Sigmoid colon (tissue), 6 donors: ENCODE measurements at regions not wholly inside any gene's neighbourhood (a gene's known extent, or its start where the extent isn't known, plus 50 kb on each side); places are given as distances from the start of the nearest gene placed in this dataset.

Experiments
- DNase-seq: peaks from one replicate; pipeline ENCODE4 v3.0.0-alpha.2; 2019
- H3K27ac ChIP-seq, 4 donors: fragments of 200-600 bp; sonication (generic); one replicate each; pipeline ENCODE4 v1.5.1; 2016 to 2019; ENCODE audit warnings: mild to moderate bottlenecking in 1 of 4
- H3K27me3 ChIP-seq, 3 donors: fragments of 200-600 bp; sonication (generic); one replicate each; pipeline ENCODE4 v1.5.1; 2019; ENCODE audit warnings: mild to moderate bottlenecking in 1 of 3
- H3K36me3 ChIP-seq, 4 donors: fragments of 200-600 bp; sonication (generic); one replicate each; pipeline ENCODE4 v1.5.1; 2016 to 2019
- H3K4me1 ChIP-seq, 4 donors: fragments of 200-600 bp; sonication (generic); one replicate each; pipeline ENCODE4 v1.5.1; 2017 to 2019
- H3K4me3 ChIP-seq, 4 donors: fragments of 200-600 bp; sonication (generic); one replicate each; pipeline ENCODE4 v1.5.1; 2017 to 2019; ENCODE audit warnings: mild to moderate bottlenecking in 2 of 4, moderate library complexity in 1 of 4
- H3K9me3 ChIP-seq, 4 donors: fragments of 200-600 bp in 3 of 4; sonication (generic) in 3 of 4; one replicate each; pipeline versions ENCODE4 v1.5.1 to v1.6.1; 2013 to 2019
- CTCF ChIP-seq, 4 experiments: fragments of 450-650 bp in 3 of 4; fragments of 200-600 bp in 1 of 4; IDR thresholded peaks; one replicate each; pipeline ENCODE4 v1.5.1; 2016 to 2019; ENCODE audit warnings: antibody characterized with exemption in 4 of 4, mild to moderate bottlenecking in 3 of 4, moderate library complexity in 2 of 4
- EP300 ChIP-seq, 4 donors: sonication (generic); formaldehyde crosslinking; IDR thresholded peaks; one replicate each; pipeline ENCODE4 v1.6.1; 2017; ENCODE audit warnings: antibody characterized with exemption in 4 of 4
- POLR2A ChIP-seq, 2 donors: fragments of 450-650 bp; IDR thresholded peaks; one replicate each; pipeline ENCODE4 v1.6.1; 2016; ENCODE audit warnings: antibody characterized with exemption in 2 of 2, mild to moderate bottlenecking in 2 of 2, moderate library complexity in 2 of 2
- POLR2AphosphoS5 ChIP-seq, 4 donors: sonication (generic); formaldehyde crosslinking; IDR thresholded peaks; one replicate each; pipeline ENCODE4 v1.6.1; 2017; ENCODE audit warnings: antibody characterized with exemption in 4 of 4
- WGBS, 2 donors: extraction: QIAGEN DNeasy Blood & Tissue Kit; methylation state at CpG; one replicate each; pipeline ENCODE4 v1.1.7; 2013; 5-methylcytosine and 5-hydroxymethylcytosine counted together
- intact Hi-C: fragments of 100-400 bp; cut with DNase I; formaldehyde crosslinking; loops from one replicate; pipeline ENCODE4 v1.15.1; 2023
- donor health status: healthy with polysubstance abuse.
- donor health status: healthy.

GRCh38 chr3:168870892-168871291, 775.2 kb upstream of the GOLIM4 start:
- DNase-seq, result no peak
- Histone ChIP-seq H3K4me1 (no peaks in the 10 kb centered on the region), H3K9me3 (no peaks in the 10 kb centered on the region), H3K4me3 (no peak overlapping the region), H3K27me3 (no peaks in the 10 kb centered on the region), H3K36me3 (no peaks in the 10 kb centered on the region), H3K27ac (no peak overlapping the region)
- TF ChIP-seq EP300 (IDR thresholded peaks at IDR 0.05) (no peak), POLR2A (IDR thresholded peaks at IDR 0.05) (no peak), POLR2AphosphoS5 (IDR thresholded peaks at IDR 0.05) (no peak), CTCF (IDR thresholded peaks at IDR 0.05) (no peak)
- intact Hi-C loops, result no loop called here
- 29 to 70% methylated on average over 2 of the region's 2 CpGs for WGBS, 2 donors

GRCh38 chr3:168865022-168865551, 769.4 kb upstream of the GOLIM4 start:
- intact Hi-C loops, result loop anchor here (5.0 kb wide), 1 partner anchor 802 kb away; no protein-coding TSS in a partner anchor
- 0 to 2% methylated on average over 1 of the region's 1 CpG for WGBS, 2 donors
- H3K4me1 ChIP-seq, result peaks cover 0 to 9% (median 0%) of the 10 kb centered on the region in 4 donors

DNA sequence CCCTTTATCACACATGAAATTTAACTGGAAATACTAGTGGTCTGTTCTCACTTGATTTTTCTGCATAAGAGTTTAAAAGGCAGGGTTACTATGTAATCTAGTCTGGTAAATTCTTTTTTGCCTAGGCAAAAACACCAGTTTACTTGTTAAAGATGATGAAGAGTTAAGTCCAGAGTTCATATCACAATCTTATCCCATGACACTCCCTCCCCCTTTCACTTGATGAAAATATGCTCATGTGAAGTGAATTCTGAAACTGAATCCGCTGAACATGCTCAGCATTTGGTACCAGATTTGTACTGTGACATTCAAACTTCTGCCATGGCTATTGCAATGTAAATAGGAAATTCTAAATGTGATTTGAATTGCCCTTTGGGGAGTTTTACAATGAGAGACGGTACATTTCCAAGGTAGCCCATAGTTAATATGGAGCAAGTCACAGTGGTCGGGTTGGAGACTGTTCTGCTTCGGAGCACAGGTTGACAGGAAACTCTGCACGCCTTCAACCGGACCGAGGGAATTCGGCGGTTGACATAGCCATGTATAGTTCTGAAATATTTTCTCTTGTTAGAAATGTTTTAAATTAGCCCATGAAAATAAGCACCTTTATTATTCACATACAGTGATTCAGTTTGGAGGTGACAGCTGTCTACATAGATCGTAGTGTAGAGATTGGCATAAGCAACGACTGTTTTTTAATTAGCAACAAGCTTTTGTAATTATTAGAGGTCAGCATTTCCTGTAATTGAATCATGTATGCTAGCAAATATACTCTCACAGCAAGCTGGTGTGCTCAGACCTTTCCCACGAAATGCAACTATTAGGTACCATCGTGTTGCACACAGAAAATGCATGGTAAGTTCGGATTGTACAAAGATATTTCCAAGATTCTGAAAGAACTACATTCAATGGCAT, 768.6 kb upstream of the GOLIM4 start:
- peaks cover 0 to 9% (median 0%) of the 10 kb centered on the region in 4 donors for H3K4me1 ChIP-seq
- H3K27me3 ChIP-seq, result no peaks in the 10 kb centered on the region
- H3K4me3 ChIP-seq, result no peak overlapping the region
- no peak overlapping the region for H3K27ac ChIP-seq
- no peaks in the 10 kb centered on the region for H3K36me3 ChIP-seq
- no peaks in the 10 kb centered on the region for H3K9me3 ChIP-seq
- DNase-seq, result no peak
- WGBS, 2 donors, result 26 to 72% methylated on average over 14 of the region's 14 CpGs
- TF ChIP-seq EP300 (IDR thresholded peaks at IDR 0.05), result no peak
- no peak for TF ChIP-seq POLR2A (IDR thresholded peaks at IDR 0.05)
- no peak for TF ChIP-seq POLR2AphosphoS5 (IDR thresholded peaks at IDR 0.05)
- no peak for TF ChIP-seq CTCF (IDR thresholded peaks at IDR 0.05)
- intact Hi-C loops, result loop anchor here (5.0 kb wide), 1 partner anchor 803 kb away; no protein-coding TSS in a partner anchor

More at GRCh38 chr3:168865022-168865551, 769.4 kb upstream of the GOLIM4 start:
- Histone ChIP-seq H3K27ac (no peak overlapping the region), H3K9me3 (no peaks in the 10 kb centered on the region), H3K4me3 (no peak overlapping the region), H3K36me3 (no peaks in the 10 kb centered on the region), H3K27me3 (no peaks in the 10 kb centered on the region)
- TF ChIP-seq POLR2A (IDR thresholded peaks at IDR 0.05), result no peak
- peak in 2 of 4 experiments; percentile 19 to 71 for TF ChIP-seq CTCF (IDR thresholded peaks at IDR 0.05)
- DNase-seq, result no peak

GRCh38 chr3:168863561-168863960, 767.8 kb upstream of the GOLIM4 start:
- Histone ChIP-seq H3K27ac (no peak overlapping the region), H3K4me1 (peaks cover 0 to 9% (median 0%) of the 10 kb centered on the region in 4 donors), H3K9me3 (no peaks in the 10 kb centered on the region), H3K27me3 (no peaks in the 10 kb centered on the region), H3K36me3 (no peaks in the 10 kb centered on the region), H3K4me3 (no peak overlapping the region)
- TF ChIP-seq POLR2A (IDR thresholded peaks at IDR 0.05), result no peak
- TF ChIP-seq POLR2AphosphoS5 (IDR thresholded peaks at IDR 0.05), result no peak
- TF ChIP-seq EP300 (IDR thresholded peaks at IDR 0.05), result no peak
- TF ChIP-seq CTCF (IDR thresholded peaks at IDR 0.05), result no peak
- no peak for DNase-seq
- intact Hi-C loops, result no loop called here
- 23 to 75% methylated on average over 2 of the region's 2 CpGs for WGBS, 2 donors
